ENCODE measurements at regions not wholly inside any gene's neighbourhood (a gene's known extent, or its start where the extent isn't known, plus 50 kb on each side); places are given as distances from the start of the nearest gene placed in this dataset.
A peak's percentile ranks its signal among the peaks of the same experiment; 100 is the strongest.

DNA sequence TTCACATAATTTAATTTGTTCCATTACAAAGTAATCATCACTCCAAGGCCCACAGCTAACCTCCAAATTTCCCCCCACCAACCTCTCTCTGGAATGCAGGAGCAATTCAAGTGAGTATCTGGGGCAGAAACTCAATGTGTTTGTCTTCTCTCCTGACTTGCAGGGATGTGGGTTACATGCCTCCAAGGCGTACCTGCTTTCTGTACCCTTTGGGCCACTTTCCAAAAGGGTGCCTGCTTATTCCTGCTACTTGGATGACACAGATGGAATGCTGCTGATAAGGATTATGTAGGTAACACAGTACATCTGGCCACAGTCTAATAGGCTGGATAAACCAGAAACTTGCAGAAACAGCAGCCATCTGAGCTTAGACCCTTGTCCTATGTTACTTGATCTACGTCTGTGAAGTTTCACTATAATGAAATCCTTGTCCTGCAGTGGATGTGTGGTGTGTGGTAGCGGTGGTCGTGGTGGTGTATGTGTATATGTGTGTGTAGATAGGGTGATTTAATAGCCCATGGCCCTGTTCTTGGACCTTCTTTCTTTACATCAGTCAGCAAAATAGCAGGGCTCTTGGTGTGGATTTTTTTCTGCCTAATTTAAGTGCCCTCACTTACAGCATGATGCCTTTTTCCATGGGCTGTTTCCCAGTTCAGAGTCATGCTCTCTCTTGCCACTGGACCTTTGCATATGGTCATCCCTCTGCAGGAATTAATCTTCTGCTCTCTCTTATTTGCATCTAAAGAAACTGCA lies 175.9 kb downstream of the ZDHHC21 start:
- peak; percentile 73 for DNase-seq

DNA sequence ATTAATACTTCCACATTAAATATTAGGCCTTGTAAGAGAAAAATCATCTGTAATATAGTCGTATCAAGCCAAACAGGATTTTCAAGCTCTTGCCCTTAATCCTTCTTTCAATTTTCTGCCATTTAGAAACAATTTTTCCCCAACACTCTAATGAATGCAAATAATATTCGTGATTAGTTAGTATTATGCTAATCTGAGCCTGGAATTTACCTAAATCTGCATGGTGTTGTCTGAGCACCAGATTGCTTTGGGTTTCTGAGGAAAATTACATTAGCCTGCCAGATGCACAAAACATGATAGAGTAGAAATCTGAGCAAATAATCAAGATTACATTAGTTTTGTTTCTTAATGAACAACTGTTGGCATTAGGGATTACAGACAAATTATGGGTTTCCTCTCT lies 176.6 kb downstream of the ZDHHC21 start:
- no peak for DNase-seq

DNA sequence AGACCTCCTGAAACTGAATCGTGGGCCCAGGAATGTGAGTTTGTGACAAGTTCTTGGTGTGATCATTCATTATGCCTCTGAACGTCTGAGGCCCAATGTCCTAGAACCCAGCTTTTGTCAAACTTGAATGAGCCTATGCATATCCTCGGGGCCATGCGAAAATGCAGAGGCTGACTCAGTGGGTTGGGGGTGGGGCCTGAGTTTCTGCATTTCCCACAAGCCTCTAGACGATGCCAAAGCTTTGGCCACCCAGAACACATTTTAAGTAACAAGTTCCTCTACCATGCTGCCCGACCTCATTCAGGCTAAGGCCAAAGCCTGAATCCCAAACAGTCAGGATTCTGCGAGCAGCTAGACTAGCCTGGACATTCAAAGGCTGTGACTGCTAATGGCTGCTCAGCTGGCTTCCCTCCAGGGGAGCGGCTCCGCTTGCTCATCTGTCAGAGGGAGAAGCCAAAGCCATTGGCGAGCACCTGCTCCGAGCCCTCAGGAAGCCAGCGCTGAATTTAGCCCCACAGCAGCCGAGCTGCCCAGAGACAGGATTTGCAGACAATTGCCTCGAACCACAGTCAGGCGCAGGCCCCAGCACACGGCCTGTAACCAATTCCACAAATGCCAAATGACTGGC lies 177.5 kb downstream of the ZDHHC21 start:
- peak; percentile 97 for DNase-seq

DNA sequence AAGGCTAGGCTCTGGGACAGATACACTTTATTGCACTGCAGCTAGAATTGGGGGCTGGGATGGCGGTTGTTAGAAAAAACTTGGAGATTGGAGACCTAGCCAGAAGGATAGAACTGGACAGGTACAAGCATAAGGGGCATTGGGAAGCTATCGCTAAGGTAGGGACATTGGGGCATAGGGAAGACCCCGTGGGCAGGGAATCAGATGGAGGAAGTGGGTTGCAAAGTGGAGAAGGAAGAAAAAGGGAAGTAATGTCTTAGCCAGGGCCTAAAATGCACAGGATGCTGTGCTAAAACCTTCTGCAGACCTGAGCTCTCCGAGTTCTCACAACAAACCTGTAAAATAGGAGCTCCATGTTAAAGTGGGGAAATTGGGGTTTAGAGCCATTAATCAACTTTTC lies 178.2 kb downstream of the ZDHHC21 start:
- DNase-seq: no peak

DNA sequence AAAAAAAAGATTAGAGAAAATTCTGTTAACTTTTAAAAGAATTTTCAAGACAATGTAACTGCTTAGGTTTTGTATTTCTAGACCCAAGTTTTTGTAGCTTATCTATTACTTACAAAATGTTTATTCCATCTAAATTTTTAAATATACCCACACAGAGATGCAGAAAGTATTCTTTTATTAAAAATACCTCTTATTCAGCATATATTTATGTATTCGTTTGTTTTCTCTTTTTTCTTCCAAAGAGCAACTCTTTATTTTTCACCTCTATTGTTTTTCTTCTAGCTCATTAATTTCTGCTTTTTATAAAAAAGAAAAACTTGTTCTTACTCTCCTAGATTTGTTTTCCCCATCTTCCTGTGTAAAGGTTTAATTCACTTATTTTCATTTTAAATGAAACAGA lies 180.3 kb downstream of the ZDHHC21 start:
- DNase-seq: no peak

DNA sequence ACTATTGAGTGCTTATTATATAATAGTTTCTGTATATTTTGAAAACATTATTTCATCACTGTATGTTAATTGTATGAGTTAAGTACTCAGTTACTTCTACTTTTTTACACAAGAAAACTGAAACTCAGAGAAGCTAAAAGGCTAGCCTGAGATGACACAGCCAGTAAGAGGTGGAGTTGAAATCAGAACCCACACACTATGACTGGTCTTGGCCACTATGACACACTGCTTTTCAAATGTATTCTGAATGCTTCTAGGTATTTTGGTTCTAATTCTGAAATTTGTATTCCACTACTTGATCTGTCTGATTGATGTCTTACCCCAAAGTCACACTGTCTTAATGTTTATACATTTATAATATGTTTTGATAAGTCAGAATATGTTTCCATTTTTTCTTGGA lies 181.8 kb downstream of the ZDHHC21 start:
- DNase-seq: no peak

DNA sequence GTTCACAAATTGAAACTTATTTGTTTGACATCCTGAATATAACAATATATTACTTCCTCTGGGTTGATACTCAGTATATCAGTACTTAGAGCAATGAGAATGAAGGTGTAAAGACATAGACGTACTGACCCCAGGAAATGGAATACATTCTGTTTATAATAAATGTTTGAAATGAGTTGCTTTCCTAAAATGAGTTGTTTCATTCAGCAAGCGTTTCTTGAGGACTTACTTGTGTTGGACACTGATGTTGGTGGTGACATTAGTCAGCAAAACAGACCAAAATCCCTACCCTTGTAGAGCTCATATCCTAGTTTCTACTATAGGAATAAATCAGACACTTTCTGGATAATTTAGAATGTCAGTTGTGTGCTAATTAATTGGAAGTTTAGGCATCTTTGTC lies 184.3 kb downstream of the ZDHHC21 start:
- DNase-seq: no peak

DNA sequence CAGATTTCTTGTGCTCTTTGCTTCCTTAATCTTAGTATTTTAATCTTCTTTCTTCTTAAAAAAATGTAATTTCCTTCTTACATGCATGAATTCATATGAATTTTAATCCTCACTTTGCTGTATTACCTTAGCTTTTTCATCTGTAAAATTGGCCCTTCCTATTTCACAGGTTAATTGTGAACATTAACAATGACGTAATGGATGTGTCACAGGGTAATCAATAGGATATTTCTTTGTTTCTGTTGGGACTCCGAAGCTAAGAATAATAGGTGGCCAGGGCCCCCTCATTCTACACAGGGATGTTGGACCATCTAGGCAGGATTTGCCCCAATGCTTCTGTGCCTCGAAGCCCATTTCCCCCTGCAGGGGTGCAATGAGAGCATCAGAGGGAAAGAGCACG lies 187.4 kb upstream of the NFIB start:
- DNase-seq: no peak

DNA sequence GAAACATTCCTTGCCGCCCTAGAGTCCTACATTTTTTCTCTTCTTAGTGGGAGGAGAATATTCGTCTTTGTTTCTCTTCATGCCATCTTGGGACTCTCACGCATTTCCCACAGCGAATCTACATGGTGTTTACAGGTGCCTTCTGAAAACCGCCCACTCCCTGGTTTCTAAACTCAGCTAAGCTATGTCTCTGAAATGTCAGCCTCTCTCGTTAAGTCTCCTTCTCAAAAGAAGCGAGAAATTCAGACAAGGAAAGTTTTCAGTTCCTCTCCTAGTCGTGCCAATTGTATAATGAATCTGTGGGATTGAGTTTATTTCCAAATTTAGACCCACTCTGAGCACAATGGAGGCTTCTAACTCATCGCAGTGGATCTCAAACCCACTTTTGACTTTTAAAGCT lies 186.8 kb upstream of the NFIB start:
- no peak for DNase-seq

DNA sequence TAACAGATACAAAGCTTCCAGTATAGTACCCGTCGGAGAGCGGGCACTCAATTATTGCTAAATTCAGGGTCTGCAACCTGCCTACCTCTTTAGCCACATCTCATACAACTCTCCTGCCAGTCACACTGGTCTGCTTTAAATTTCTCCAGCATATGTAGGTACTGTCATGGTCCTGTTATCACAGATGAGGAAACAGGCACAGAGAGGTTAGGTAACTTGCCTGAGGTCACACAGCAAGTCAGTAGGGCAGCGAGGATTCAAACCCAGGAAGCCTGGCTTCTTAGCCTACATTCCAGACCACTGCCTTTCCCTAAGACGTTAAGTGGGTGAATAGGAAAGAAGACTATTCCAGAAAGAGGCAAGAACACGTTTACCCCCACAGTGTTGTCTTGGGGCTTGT lies 186.0 kb upstream of the NFIB start:
- no peak for DNase-seq

DNA sequence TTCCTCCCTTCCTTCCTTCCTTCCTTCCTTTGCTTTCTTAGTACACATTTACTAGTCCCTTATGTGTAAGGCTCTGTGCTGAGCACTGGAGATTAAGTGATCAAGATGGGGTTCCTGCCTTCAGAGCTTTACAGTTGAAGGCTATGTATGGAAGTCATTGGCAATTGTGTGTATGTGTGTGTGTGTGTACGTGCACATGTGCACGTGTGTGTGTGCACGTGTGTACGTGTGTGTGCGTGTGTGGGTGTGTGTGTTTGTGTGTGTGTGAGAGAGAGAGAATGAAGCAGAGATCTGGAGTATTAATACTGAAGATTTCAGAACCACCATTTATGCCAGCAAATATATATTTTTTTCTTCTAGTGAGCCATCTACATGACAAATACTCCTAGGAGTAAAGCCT lies 184.9 kb upstream of the NFIB start:
- no peak for DNase-seq

DNA sequence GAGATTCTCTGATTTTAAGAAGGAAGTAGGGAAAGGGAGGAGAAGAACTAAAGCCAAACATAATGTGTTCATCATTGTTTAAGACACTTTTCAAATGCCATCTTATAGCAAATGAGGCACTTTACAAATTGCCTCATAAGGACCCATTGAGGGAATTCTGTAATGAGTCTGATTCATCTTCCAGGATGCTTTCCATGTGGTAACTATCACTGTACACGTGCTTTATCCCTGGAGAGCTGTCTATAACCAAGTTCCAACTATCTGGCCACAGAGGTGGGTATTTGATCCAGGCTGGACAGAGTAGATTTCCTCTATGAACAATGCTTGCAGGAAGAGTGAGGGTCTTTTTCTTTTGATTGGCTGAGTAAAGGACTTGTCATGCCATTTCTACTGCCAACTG lies 183.5 kb upstream of the NFIB start:
- DNase-seq: no peak

DNA sequence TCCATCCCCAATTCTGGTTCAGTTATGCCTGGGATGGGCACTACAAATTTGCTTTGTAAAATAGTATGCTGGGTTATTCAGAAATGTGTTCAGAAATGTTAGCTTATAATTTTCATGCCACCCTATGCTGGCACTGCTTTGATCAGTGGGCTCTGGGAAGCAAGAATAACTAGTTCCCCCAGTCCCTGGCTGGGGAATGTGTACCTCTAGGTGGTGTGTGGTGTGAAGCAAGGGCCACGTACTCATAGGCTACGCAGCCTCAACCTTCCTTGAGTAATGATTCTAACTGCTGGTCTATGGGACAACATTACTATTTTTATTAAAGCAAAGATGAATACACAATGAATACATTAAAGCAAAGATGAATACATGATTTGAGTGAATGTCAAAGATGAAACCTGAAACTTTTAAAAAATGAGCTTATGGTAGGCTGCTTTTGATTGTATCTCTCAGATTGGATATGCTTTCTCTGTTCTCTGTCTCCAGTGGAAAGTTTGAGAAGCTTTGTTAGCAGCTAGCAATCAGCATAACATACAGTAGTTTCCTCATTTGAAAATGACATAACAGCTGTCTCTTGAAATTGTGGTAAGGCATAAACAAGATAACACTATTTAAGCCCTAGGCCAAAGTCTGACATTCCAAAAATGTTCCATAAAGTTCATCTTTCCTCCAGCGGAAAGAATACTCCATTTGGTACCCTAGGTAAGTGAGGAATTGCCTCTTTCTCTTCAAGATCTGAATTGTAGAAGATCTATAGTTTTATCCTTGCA lies 174.7 kb upstream of the NFIB start:
- no peak for DNase-seq

DNA sequence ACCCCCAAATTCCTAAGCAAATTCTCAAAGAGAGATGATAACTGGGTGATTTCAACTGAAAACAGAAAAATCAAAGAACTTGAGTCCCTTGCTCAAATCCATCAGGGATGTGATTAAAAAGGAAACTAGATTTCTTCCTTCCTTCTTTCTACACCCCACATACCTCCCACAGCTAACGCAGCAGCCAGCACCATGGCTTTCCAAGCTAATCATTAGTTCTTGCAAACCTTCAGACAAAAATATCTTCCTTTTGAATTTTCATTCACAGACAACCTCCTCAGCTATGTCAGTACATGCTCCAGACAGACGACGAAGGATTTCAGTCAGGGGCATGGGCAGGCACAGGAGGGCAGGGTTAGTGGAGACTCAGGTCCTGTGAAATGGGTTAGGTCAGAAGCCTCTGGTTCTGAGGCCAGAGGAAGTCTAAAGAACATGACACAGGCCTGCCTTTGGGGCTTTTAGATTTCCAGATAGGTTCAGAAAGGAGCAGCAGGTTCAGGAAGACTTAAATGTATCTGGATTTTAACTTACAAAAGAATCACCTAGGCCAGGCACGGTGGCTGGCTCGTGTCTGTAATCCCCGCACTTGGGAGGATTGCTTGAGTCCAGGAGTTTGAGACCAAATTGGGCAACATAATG lies 173.7 kb upstream of the NFIB start:
- no peak for DNase-seq

DNA sequence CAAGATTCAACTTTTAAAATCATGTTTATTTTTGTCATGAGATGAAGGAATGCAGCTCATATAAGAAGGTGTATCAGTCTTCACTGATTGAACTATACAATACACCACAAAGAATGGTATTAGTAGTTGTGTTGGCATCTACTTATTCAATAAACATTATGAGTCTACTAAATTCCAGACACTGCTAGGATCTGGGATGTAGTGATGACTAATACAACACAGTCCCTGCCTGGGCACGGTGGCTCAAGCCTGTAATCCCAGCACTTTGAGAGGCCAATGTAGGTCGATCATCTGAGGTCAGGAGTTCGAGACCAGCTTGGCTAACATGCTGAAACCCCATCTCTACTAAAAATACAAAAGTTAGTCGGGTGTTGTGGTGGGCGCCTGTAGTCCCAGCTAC lies 171.4 kb upstream of the NFIB start:
- no peak for DNase-seq

DNA sequence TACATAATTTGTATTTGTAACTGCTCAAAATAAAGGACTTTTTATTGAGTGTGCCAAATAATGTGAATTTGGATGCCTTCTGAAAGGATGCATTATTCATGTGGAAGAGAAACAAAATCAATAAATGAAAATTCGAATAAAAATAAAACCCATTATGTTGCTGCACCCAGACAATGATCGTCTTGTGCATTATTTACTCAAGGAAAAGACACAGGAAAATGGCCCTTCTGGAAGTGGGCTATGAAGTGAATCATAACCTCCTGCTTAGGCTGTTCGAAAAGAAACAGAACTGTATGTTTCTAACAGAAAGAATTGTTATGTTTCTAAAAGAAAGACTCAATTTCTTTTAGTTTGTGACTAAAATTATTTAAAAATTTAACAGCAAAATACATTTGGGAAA lies 168.9 kb upstream of the NFIB start:
- DNase-seq: peak; percentile 40

DNA sequence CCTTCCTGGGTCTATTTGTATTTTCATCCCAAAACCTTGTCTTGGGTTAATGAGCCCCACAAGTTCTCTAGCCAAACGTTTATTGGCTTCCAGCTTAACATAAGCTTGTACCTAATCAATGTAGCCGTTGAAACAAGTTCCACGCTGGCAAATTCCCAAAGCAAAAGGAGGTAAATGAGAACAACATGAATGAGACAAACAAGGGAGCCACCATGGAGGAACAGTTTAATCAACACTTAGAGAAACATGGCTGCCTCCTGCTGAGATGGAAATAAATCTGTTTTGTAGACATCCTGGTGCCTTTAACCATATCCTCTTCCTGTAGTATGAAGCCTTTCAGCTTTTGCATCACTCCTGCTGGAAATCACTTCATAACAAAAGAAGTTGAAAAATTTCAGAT lies 166.6 kb upstream of the NFIB start:
- DNase-seq: peak; percentile 68

DNA sequence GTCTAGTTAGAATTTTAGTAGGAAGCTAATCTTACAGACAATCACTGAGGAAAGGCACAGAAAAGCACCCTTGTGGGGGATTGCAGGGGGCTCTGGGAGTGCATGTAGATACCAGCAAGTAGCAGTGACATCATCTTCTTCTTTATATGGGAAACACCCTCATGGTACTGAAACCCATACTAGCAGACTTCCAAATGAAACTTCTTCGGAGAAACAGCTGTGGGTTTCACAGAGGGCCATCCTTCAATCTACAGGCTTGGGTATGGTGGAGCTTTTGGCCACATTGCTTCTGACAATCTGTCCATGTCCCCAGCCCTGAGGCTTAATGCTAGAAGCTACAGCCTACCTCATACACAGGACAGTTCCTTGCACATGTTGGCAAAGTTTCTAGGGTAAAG lies 165.2 kb upstream of the NFIB start:
- DNase-seq: peak; percentile 53

DNA sequence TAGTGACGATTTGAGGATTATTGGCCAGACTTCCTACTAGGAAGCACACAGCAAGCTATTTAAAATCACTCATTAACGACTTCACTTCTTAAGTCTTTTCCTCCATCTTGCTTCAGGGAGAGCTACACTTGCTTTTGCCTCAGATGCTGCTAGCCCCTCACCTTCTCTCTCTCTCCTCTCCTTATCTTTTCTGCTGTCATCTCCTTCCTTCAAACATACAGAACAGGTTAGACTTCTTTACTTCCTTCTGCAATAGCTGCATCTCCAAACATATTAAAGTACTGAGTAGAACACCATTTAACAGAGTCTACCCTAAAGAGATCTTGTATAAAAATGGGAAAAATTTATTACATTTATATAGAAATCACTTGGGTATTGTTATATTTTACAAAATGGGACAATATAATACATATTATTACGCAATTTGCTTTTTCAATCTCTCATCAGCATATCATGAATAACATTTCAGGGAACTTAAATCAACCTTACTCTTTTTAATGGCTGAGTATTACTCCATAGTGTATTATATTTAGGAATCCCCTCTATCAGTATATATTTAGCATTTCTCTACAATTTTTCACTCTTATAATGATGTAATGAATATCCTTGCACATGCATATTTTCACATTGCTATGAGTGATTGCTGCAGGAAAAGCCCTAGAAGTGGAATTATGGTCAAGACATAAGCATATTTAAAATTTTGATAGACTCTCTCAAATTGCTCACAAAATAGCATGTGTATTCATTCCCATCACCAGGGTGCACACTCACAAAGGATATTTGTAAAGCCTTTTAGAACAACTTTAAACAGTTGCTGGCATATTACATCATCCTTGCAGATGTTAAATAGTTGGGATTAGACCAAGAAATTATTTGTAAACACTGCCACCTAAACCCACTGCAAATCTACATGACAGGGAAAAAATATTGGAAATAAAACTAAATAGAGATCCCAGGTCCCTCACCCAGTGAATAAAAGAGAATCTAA lies 164.5 kb upstream of the NFIB start:
- DNase-seq: peak; percentile 66

DNA sequence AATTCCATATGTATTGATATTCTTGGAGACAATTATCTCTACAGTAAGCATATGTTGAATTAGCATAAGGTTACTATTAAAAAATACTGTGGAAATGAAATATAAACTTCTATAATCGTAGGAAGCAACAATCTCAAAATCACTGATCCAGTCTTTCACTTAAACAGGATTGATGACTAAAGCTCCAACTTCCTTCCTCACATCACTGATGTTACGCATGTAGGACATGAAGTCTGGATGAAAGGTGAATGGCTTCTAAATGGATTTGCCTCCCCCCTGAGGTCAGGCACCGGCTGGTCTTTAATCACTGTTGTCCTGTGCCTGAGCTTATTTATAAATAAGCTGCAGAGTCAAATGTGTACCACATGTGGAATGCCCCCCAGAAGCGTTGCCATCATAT lies 157.1 kb upstream of the NFIB start:
- no peak for DNase-seq

DNA sequence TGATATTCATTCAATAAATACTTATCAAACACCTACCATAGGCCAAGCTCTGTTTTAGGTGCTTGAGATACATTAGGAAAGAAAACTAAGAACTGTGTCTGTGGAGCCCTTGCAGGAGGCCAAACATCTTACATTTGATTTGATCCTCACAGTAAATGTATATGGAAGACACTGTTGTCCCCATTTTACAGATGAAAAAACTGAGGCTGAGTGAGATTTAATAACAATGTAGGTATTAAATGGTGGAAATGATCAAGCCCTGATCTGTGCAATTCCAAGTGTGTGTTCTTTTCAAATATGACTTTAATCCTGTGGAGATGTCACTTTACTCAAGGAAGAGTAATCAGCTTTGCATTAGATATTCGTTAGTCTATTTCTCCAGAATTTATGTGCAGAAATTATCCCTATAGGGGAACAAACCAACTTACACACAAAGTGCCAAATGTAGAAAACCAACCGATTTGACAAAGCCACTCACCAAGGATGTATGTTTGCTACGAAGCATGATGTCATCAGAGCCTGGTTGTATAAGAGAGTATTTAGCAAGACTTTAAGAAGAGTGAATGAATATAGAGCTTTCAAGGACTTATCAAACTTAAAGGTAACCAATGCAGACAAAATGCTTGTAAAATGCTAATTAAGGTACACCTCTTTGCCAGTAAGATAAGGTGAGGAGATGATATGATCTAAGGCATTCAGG lies 153.9 kb upstream of the NFIB start:
- DNase-seq: no peak

DNA sequence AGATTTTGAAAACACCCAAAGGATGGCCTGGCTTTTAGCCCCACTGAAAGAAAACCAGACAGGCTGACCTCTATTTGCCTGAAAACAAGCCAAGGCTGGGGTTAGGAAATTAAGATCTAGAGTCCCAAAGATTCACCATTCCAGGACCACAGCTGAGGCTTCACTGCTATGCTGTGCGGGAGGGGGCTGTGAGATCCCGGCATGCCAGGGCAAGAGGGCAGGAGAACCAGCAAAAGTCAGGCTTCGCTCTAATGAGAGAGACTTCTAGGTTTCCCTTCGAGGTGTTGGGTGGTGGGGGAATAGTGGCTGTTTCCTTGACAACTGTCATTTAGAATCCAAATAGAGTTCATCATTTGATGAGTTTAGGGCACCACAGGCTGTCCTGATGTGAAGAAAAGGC lies 152.9 kb upstream of the NFIB start:
- no peak for DNase-seq
